ENCODE measurements at regions not wholly inside any gene's neighbourhood (a gene's known extent, or its start where the extent isn't known, plus 50 kb on each side); places are given as distances from the start of the nearest gene placed in this dataset.

DNA sequence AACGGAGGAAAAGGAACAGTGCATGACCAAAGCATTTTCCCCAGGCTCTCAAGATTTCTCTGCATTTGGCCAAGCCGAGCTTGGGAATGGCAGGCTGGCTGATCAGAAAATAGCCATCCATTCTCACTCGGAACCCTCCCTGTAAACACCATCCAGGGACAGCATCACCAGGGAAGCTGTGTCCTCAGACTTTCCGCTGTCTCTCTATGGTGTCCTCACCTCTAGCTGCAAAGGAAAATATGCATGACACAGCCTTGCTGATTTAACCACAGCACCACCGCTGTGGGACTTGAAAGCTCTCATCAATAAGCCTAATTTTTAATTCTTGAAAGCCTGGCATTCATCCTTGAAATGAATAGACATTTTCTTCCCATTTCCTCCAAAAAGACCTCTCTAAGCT, 311.7 kb downstream of the EIPR1 start:
- Histone ChIP-seq H2BK5ac (ENCODE audit: low read length) (no peak overlapping the region), H3K27me3 (ENCODE audit: insufficient read depth, low read length, poor library complexity) (no peaks in the 10 kb centered on the region), H3K18ac (ENCODE audit: low read length) (no peak overlapping the region), H2BK120ac (ENCODE audit: low read depth, low read length) (no peak overlapping the region), H3K4me3 (ENCODE audit: low read length) (no peak overlapping the region), H3K9ac (ENCODE audit: low read length) (no peak overlapping the region), H3K79me2 (ENCODE audit: control insufficient read depth, insufficient read depth, low read length) (no peaks in the 10 kb centered on the region), H3K4me2 (ENCODE audit: low read length) (no peak overlapping the region), H4K8ac (ENCODE audit: low read depth, low read length) (no peak overlapping the region), H3K56ac (ENCODE audit: low read length) (no peak overlapping the region), H3K27ac (ENCODE audit: low read depth, low read length) (no peak overlapping the region), H3K23ac (ENCODE audit: low read length) (no peak overlapping the region), H3K4me1 (ENCODE audit: control insufficient read depth, low read depth, low read length) (no peaks in the 10 kb centered on the region), H3K4ac (ENCODE audit: low read depth, low read length) (no peak overlapping the region), H2BK15ac (replicated peaks; ENCODE audit: low read depth) (no peak overlapping the region), H4K5ac (ENCODE audit: low read length) (no peak overlapping the region), H2AK5ac (ENCODE audit: low read length) (no peak overlapping the region), H3K36me3 (ENCODE audit: control insufficient read depth, insufficient read depth, low read length) (no peaks in the 10 kb centered on the region), H3K79me1 (ENCODE audit: low read length) (no peaks in the 10 kb centered on the region)
- DNase-seq: no peak
- no CpG with 5 or more reads among the region's 5 CpGs for WGBS (ENCODE audit: extremely low coverage, insufficient coverage, low lambda C conversion rate)

GRCh38 chr2:3062476-3063260, 314.9 kb downstream of the EIPR1 start:
- no peak overlapping the region for H3K4me2 ChIP-seq (ENCODE audit: low read length)
- no peaks in the 10 kb centered on the region for H3K36me3 ChIP-seq (ENCODE audit: control insufficient read depth, insufficient read depth, low read length)
- no peak overlapping the region for H2BK5ac ChIP-seq (ENCODE audit: low read length)
- no peak overlapping the region for H3K27ac ChIP-seq (ENCODE audit: low read depth, low read length)
- WGBS (ENCODE audit: extremely low coverage, insufficient coverage, low lambda C conversion rate): no CpG with 5 or more reads among the region's 15 CpGs
- H3K56ac ChIP-seq (ENCODE audit: low read length): no peak overlapping the region
- no peak overlapping the region for H3K9ac ChIP-seq (ENCODE audit: low read length)
- no peak overlapping the region for H4K5ac ChIP-seq (ENCODE audit: low read length)
- no peak overlapping the region for H3K4me3 ChIP-seq (ENCODE audit: low read length)
- no peaks in the 10 kb centered on the region for H3K4me1 ChIP-seq (ENCODE audit: control insufficient read depth, low read depth, low read length)
- DNase-seq: no peak
- H3K18ac ChIP-seq (ENCODE audit: low read length): no peak overlapping the region
- H2BK15ac ChIP-seq (replicated peaks; ENCODE audit: low read depth): no peak overlapping the region
- H4K8ac ChIP-seq (ENCODE audit: low read depth, low read length): no peak overlapping the region
- no peak overlapping the region for H2AK5ac ChIP-seq (ENCODE audit: low read length)
- H2BK120ac ChIP-seq (ENCODE audit: low read depth, low read length): no peak overlapping the region
- H3K4ac ChIP-seq (ENCODE audit: low read depth, low read length): no peak overlapping the region
- H3K79me2 ChIP-seq (ENCODE audit: control insufficient read depth, insufficient read depth, low read length): no peaks in the 10 kb centered on the region
- no peak overlapping the region for H3K23ac ChIP-seq (ENCODE audit: low read length)
- no peaks in the 10 kb centered on the region for H3K27me3 ChIP-seq (ENCODE audit: insufficient read depth, low read length, poor library complexity)
- no peaks in the 10 kb centered on the region for H3K79me1 ChIP-seq (ENCODE audit: low read length)

DNA sequence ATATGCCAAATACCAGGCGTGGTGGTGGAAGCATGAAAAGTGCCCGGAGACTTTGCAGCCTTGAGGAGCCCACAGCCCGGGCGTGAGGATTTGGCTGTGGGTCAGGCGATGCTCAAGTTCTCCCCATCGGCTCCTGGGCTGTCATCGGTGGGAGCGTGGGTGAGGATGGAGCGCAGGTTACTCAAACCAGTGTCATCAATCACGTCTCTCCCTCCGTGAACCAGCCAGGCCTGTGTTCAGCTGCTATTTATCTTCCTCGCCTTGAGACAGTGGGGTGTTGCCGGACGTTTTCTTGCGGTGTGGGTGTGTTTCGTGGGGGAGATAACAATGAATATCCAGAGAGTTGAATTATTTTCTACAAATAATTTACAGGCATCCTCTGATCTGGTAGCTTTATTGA, 317.6 kb downstream of the EIPR1 start:
- no peak overlapping the region for H3K4me3 ChIP-seq (ENCODE audit: low read length)
- no peak overlapping the region for H3K56ac ChIP-seq (ENCODE audit: low read length)
- H2BK120ac ChIP-seq (ENCODE audit: low read depth, low read length): no peak overlapping the region
- no CpG with 5 or more reads among the region's 16 CpGs for WGBS (ENCODE audit: extremely low coverage, insufficient coverage, low lambda C conversion rate)
- no peak overlapping the region for H3K23ac ChIP-seq (ENCODE audit: low read length)
- H3K27me3 ChIP-seq (ENCODE audit: insufficient read depth, low read length, poor library complexity): no peaks in the 10 kb centered on the region
- no peak for DNase-seq
- no peaks in the 10 kb centered on the region for H3K4me1 ChIP-seq (ENCODE audit: control insufficient read depth, low read depth, low read length)
- H2AK5ac ChIP-seq (ENCODE audit: low read length): no peak overlapping the region
- no peak overlapping the region for H4K8ac ChIP-seq (ENCODE audit: low read depth, low read length)
- H3K18ac ChIP-seq (ENCODE audit: low read length): no peak overlapping the region
- H3K4ac ChIP-seq (ENCODE audit: low read depth, low read length): no peak overlapping the region
- no peak overlapping the region for H3K27ac ChIP-seq (ENCODE audit: low read depth, low read length)
- no peak overlapping the region for H3K4me2 ChIP-seq (ENCODE audit: low read length)
- H3K79me2 ChIP-seq (ENCODE audit: control insufficient read depth, insufficient read depth, low read length): no peaks in the 10 kb centered on the region
- H2BK15ac ChIP-seq (replicated peaks; ENCODE audit: low read depth): no peak overlapping the region
- no peaks in the 10 kb centered on the region for H3K79me1 ChIP-seq (ENCODE audit: low read length)
- H3K9ac ChIP-seq (ENCODE audit: low read length): no peak overlapping the region
- no peak overlapping the region for H4K5ac ChIP-seq (ENCODE audit: low read length)
- H2BK5ac ChIP-seq (ENCODE audit: low read length): no peak overlapping the region
- no peaks in the 10 kb centered on the region for H3K36me3 ChIP-seq (ENCODE audit: control insufficient read depth, insufficient read depth, low read length)

GRCh38 chr2:3059141-3059925, 318.3 kb downstream of the EIPR1 start:
- H4K8ac ChIP-seq (ENCODE audit: low read depth, low read length): no peak overlapping the region
- H3K56ac ChIP-seq (ENCODE audit: low read length): no peak overlapping the region
- no peak overlapping the region for H2BK5ac ChIP-seq (ENCODE audit: low read length)
- no peak overlapping the region for H3K23ac ChIP-seq (ENCODE audit: low read length)
- no peak overlapping the region for H3K4ac ChIP-seq (ENCODE audit: low read depth, low read length)
- H3K79me2 ChIP-seq (ENCODE audit: control insufficient read depth, insufficient read depth, low read length): no peaks in the 10 kb centered on the region
- no peak overlapping the region for H3K9ac ChIP-seq (ENCODE audit: low read length)
- H3K27me3 ChIP-seq (ENCODE audit: insufficient read depth, low read length, poor library complexity): no peaks in the 10 kb centered on the region
- WGBS (ENCODE audit: extremely low coverage, insufficient coverage, low lambda C conversion rate): no CpG with 5 or more reads among the region's 37 CpGs
- H3K4me3 ChIP-seq (ENCODE audit: low read length): no peak overlapping the region
- no peak overlapping the region for H3K4me2 ChIP-seq (ENCODE audit: low read length)
- H3K27ac ChIP-seq (ENCODE audit: low read depth, low read length): no peak overlapping the region
- no peaks in the 10 kb centered on the region for H3K36me3 ChIP-seq (ENCODE audit: control insufficient read depth, insufficient read depth, low read length)
- no peaks in the 10 kb centered on the region for H3K4me1 ChIP-seq (ENCODE audit: control insufficient read depth, low read depth, low read length)
- H2BK15ac ChIP-seq (replicated peaks; ENCODE audit: low read depth): no peak overlapping the region
- no peak overlapping the region for H3K18ac ChIP-seq (ENCODE audit: low read length)
- H4K5ac ChIP-seq (ENCODE audit: low read length): no peak overlapping the region
- no peak overlapping the region for H2BK120ac ChIP-seq (ENCODE audit: low read depth, low read length)
- no peaks in the 10 kb centered on the region for H3K79me1 ChIP-seq (ENCODE audit: low read length)
- DNase-seq: no peak
- H2AK5ac ChIP-seq (ENCODE audit: low read length): no peak overlapping the region

DNA sequence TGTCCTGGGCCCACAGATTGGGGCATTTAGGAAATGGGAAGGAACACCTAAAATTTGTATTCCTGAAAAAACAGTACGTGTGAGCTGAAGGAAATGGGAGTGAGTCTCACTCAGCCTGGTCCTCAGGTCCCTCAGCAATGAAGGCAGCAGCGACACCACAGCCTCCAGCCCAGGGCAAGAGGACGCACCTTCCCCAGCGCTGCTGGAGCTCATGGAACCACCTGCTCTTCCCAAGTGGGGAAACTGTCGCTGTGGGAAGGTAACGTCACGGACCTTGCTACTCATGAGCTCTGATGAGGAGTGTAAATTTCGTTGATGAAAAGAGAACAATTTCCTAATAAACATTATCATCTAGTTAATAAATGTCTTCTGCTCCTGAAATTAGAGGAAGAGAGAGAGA, 323.6 kb downstream of the EIPR1 start:
- Histone ChIP-seq H2BK15ac (replicated peaks; ENCODE audit: low read depth) (no peak overlapping the region), H2BK120ac (ENCODE audit: low read depth, low read length) (no peak overlapping the region), H3K56ac (ENCODE audit: low read length) (no peak overlapping the region), H3K4me1 (ENCODE audit: control insufficient read depth, low read depth, low read length) (no peaks in the 10 kb centered on the region), H3K9ac (ENCODE audit: low read length) (no peak overlapping the region), H3K4ac (ENCODE audit: low read depth, low read length) (no peak overlapping the region), H2AK5ac (ENCODE audit: low read length) (no peak overlapping the region), H4K5ac (ENCODE audit: low read length) (no peak overlapping the region), H4K8ac (ENCODE audit: low read depth, low read length) (no peak overlapping the region), H2BK5ac (ENCODE audit: low read length) (no peak overlapping the region), H3K27me3 (ENCODE audit: insufficient read depth, low read length, poor library complexity) (no peaks in the 10 kb centered on the region), H3K79me2 (ENCODE audit: control insufficient read depth, insufficient read depth, low read length) (no peaks in the 10 kb centered on the region), H3K4me2 (ENCODE audit: low read length) (no peak overlapping the region), H3K18ac (ENCODE audit: low read length) (no peak overlapping the region), H3K4me3 (ENCODE audit: low read length) (no peak overlapping the region), H3K79me1 (ENCODE audit: low read length) (no peaks in the 10 kb centered on the region), H3K23ac (ENCODE audit: low read length) (no peak overlapping the region), H3K36me3 (ENCODE audit: control insufficient read depth, insufficient read depth, low read length) (no peaks in the 10 kb centered on the region), H3K27ac (ENCODE audit: low read depth, low read length) (no peak overlapping the region)
- DNase-seq: no peak
- no CpG with 5 or more reads among the region's 8 CpGs for WGBS (ENCODE audit: extremely low coverage, insufficient coverage, low lambda C conversion rate)

Data from mesendoderm (in vitro differentiated cells).